ENCODE measurements at regions not wholly inside any gene's neighbourhood (a gene's known extent, or its start where the extent isn't known, plus 50 kb on each side); places are given as distances from the start of the nearest gene placed in this dataset.

DNA sequence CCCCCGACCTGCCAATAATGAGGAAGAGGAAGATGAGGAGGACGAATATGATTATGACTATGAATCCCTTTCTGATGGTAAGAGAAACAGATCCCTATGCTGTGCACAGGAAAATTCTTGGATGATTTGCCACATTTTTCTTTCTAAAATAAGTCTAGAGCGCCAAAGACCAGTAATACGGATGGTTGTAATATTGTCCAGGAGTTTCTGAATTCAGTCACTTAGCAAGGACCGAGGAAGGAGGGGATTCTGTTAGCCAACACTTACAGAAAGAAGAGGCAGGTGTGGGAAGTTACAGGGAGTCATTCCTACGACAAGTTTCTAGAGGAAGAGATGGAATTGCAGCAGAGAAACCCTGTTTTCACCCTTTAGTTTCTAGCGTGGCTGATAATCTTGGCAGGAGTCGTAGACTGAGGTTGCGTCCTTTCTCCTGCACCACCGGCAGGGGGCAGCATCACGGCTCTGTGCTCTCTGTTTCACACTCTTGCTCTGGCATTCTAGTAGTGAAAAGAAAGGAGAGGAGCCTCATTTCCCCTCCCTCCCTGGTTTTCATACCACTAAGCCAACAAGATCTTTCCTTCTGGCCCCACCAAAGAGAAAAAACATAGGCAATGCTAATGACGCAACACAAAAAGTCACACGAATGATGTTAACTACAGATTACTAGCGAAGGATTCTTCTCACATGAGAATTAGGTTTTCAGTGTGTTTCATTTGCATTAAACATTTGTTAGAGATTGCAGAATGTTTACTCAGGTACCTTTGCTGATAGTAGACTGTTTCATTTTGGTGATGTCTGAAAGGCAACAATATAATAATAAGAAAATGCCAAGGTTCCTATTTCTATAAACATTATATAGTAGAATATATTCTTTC lies 82.7 kb downstream of the NOC3L start:
- TF ChIP-seq POLR2A (IDR thresholded peaks at IDR 0.05; ENCODE audit: low read depth, low read length) (no peak), POLR2AphosphoS5 (IDR thresholded peaks at IDR 0.05; ENCODE audit: low read depth, low read length) (no peak), TAF1 (IDR thresholded peaks at IDR 0.05; ENCODE audit: borderline replicate concordance, low read depth, low read length) (no peak)
